Adrenal gland (tissue), 5 donors: ENCODE measurements at regions not wholly inside any gene's neighbourhood (a gene's known extent, or its start where the extent isn't known, plus 50 kb on each side); places are given as distances from the start of the nearest gene placed in this dataset.

Experiments used
- POLR2A ChIP-seq, 2 donors: fragments of 450-650 bp; IDR thresholded peaks; one replicate each; pipeline ENCODE4 v1.6.1; 2017; ENCODE audit warnings: antibody characterized with exemption in 2 of 2, mild to moderate bottlenecking in 2 of 2, moderate library complexity in 1 of 2
- TF ChIP-seq, protein P1 (sequence below), 6 experiments: fragments of 450-650 bp in 4 of 6; fragments of 200-600 bp in 2 of 6; sonication (generic) in 1 of 6; IDR thresholded peaks; 1 replicate in 5 of 6; 2 replicates in 1 of 6; pipeline versions ENCODE4 v1.5.1 to v1.8.0; 2016 to 2021; ENCODE audit warnings: antibody characterized with exemption in 6 of 6, mild to moderate bottlenecking in 2 of 6, moderate library complexity in 1 of 6
- donor health status: DM: no; HTN: no; CAD: no.

DNA sequence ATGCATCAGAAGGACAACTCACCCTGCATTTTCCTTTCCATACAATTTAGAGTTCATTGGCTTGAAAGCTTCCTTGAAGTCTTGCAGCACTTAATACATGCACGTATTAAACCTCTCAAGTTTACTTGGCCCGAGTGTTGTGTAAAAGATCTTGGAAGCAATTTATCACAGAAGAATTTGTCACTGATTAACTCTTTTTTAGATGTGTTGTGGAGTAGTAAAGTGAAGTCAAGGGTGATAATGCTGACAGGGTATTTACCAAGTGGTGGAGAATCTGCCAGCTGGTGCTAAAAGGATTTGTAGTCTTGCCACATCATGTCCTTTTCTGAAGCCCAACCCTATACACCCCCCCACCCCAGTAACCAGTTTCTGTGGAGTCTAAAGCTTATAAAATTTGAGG lies 421.0 kb upstream of the MIR17HG start:
- TF ChIP-seq, protein P1, sequence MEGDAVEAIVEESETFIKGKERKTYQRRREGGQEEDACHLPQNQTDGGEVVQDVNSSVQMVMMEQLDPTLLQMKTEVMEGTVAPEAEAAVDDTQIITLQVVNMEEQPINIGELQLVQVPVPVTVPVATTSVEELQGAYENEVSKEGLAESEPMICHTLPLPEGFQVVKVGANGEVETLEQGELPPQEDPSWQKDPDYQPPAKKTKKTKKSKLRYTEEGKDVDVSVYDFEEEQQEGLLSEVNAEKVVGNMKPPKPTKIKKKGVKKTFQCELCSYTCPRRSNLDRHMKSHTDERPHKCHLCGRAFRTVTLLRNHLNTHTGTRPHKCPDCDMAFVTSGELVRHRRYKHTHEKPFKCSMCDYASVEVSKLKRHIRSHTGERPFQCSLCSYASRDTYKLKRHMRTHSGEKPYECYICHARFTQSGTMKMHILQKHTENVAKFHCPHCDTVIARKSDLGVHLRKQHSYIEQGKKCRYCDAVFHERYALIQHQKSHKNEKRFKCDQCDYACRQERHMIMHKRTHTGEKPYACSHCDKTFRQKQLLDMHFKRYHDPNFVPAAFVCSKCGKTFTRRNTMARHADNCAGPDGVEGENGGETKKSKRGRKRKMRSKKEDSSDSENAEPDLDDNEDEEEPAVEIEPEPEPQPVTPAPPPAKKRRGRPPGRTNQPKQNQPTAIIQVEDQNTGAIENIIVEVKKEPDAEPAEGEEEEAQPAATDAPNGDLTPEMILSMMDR (IDR thresholded peaks at IDR 0.05): no peak
- no peak for TF ChIP-seq POLR2A (IDR thresholded peaks at IDR 0.05)
